Ovary (tissue), 7 donors: ENCODE measurements at regions not wholly inside any gene's neighbourhood (a gene's known extent, or its start where the extent isn't known, plus 50 kb on each side); places are given as distances from the start of the nearest gene placed in this dataset.

Experiments
- DNase-seq, 5 donors: peaks; one replicate each; pipeline ENCODE4 v3.0.0-alpha.2; 2019 to 2020
- H3K27ac ChIP-seq, 2 donors: fragments of 200-600 bp; one replicate each; pipeline versions ENCODE4 v1.5.1 to v1.8.0; 2019 to 2022
- H3K27me3 ChIP-seq: fragments of 200-600 bp; one replicate; pipeline ENCODE4 v1.8.0; 2022
- H3K36me3 ChIP-seq: fragments of 200-600 bp; sonication (generic); one replicate; pipeline ENCODE4 v1.5.1; 2019
- H3K4me1 ChIP-seq: one replicate; pipeline ENCODE4 v1.8.1; 2013; ENCODE audit warnings: mild to moderate bottlenecking, moderate library complexity; ENCODE audit not compliant: insufficient read depth
- H3K4me3 ChIP-seq: fragments of 200-600 bp; sonication (generic); one replicate; pipeline ENCODE4 v1.5.1; 2017
- H3K9me3 ChIP-seq, 2 donors: fragments of 200-600 bp in 1 of 2; sonication (generic) in 1 of 2; one replicate each; pipeline versions ENCODE4 v1.5.1 to v1.8.1; 2013 to 2019; ENCODE audit warnings: mild to moderate bottlenecking in 1 of 2, moderate library complexity in 1 of 2
- EP300 ChIP-seq: sonication (generic); formaldehyde crosslinking; IDR thresholded peaks from one replicate; pipeline ENCODE4 v1.6.1; 2017; ENCODE audit warnings: antibody characterized with exemption
- POLR2A ChIP-seq: fragments of 450-650 bp; IDR thresholded peaks from one replicate; pipeline ENCODE4 v1.6.1; 2017; ENCODE audit warnings: antibody characterized with exemption, mild to moderate bottlenecking, moderate library complexity
- WGBS, 3 donors: extraction: QIAGEN DNeasy Blood & Tissue Kit in 1 of 3; methylation state at CpG; one replicate each; pipeline versions ENCODE4 v1.1.5 to v1.1.7; 2013 to 2017; 5-methylcytosine and 5-hydroxymethylcytosine counted together
- intact Hi-C, 4 donors: fragments of 100-400 bp; cut with DNase I; formaldehyde crosslinking; loops; one replicate each; pipeline versions ENCODE4 v1.11.0 to v1.15.1; 2022 to 2023
- TF ChIP-seq, protein P1 (sequence below), 3 donors: fragments of 450-650 bp in 2 of 3; fragments of 200-600 bp in 1 of 3; IDR thresholded peaks; one replicate each; pipeline versions ENCODE4 v1.5.1 to v1.8.0; 2016 to 2022; ENCODE audit warnings: antibody characterized with exemption in 3 of 3, mild to moderate bottlenecking in 1 of 3
- donor health status: DM: no; HTN: no; CAD: no; lungs with moderate emphysema.
- donor health status: DM: no; HTN: no; CAD: no.
- donor health status: Bipolar disorder and iron deficiency.
- donor health status: DM: no; HTN: no; CAD: no.
- donor health status: DM: yes; HTN: yes; CAD: no.

DNA sequence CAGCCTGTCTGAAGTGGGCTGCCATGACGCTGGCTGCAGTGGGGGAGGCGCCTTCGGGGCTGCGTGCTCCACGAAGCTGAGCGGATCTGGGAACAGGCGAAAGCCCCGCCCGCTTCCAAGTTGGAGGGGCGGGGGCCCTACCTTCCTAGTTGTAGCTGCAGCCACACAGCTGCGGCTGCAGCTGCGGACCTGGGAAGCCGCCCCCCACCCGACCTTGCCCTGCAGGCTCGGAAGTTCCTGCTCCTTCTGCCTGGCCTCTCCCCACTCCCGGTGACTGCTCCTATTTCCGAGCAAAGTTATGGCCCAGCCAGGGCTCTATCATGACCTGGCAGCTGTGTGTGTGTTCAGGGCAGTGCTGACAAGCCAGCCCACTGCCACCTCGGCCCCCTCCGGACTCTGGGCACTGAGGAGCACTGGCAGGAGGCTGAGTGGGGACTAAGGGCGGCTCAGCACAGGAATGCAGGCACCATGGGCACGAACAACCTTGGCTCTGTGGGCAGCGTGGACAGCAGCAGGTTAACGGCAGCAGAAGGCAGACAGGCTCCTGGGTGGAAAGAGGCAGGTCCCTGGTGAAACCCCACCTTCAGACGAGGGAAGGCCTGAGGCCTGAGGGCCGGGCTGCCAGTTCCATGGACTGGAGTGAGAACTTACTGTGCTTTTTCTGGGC, 352.4 kb upstream of the TMCO5A start:
- WGBS, 3 donors = 90 to 94% (median 93%) methylated on average over 24 to 25 of the region's 25 CpGs
- no peak for DNase-seq
- Histone ChIP-seq H3K36me3 (no peaks in the 10 kb centered on the region), H3K4me1 (no peaks in the 10 kb centered on the region), H3K4me3 (no peak overlapping the region), H3K27ac (no peak overlapping the region), H3K9me3 (no peaks in the 10 kb centered on the region), H3K27me3 (no peaks in the 10 kb centered on the region)
- TF ChIP-seq, protein P1, sequence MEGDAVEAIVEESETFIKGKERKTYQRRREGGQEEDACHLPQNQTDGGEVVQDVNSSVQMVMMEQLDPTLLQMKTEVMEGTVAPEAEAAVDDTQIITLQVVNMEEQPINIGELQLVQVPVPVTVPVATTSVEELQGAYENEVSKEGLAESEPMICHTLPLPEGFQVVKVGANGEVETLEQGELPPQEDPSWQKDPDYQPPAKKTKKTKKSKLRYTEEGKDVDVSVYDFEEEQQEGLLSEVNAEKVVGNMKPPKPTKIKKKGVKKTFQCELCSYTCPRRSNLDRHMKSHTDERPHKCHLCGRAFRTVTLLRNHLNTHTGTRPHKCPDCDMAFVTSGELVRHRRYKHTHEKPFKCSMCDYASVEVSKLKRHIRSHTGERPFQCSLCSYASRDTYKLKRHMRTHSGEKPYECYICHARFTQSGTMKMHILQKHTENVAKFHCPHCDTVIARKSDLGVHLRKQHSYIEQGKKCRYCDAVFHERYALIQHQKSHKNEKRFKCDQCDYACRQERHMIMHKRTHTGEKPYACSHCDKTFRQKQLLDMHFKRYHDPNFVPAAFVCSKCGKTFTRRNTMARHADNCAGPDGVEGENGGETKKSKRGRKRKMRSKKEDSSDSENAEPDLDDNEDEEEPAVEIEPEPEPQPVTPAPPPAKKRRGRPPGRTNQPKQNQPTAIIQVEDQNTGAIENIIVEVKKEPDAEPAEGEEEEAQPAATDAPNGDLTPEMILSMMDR (IDR thresholded peaks at IDR 0.05) = no peak
- TF ChIP-seq POLR2A (no peak), EP300 (no peak)
- intact Hi-C loops = no loop called here

DNA sequence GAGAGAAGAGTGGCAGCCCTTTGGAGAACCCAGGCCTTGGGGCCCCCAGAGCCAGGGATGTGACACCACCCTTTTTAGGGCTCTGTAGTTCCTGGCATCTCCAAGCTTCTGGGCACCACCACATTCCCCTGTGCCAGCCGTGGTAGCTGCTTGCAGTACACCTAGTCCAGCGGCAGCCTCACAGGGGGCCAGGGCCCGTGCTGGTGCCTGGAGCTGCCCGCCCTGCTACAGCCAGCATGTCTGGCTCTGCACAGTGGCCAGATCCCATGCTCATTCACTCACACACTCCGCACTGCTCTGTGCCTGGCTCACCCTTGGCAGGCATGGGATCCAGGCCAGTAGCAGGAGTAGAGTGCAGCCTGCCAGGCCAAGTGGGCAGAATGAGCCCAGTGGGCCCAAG, 351.6 kb upstream of the TMCO5A start:
- no peak for DNase-seq
- no peak for TF ChIP-seq POLR2A
- no peak for TF ChIP-seq EP300
- TF ChIP-seq, protein P1 (IDR thresholded peaks at IDR 0.05) = no peak
- H3K9me3 ChIP-seq = no peaks in the 10 kb centered on the region
- intact Hi-C loops = no loop called here
- H3K4me1 ChIP-seq = no peaks in the 10 kb centered on the region
- H3K27ac ChIP-seq = no peak overlapping the region
- H3K36me3 ChIP-seq = no peaks in the 10 kb centered on the region
- H3K27me3 ChIP-seq = no peaks in the 10 kb centered on the region
- no peak overlapping the region for H3K4me3 ChIP-seq
- 93 to 100% (median 93%) methylated on average over 1 to 5 of the region's 5 CpGs for WGBS, 3 donors

DNA sequence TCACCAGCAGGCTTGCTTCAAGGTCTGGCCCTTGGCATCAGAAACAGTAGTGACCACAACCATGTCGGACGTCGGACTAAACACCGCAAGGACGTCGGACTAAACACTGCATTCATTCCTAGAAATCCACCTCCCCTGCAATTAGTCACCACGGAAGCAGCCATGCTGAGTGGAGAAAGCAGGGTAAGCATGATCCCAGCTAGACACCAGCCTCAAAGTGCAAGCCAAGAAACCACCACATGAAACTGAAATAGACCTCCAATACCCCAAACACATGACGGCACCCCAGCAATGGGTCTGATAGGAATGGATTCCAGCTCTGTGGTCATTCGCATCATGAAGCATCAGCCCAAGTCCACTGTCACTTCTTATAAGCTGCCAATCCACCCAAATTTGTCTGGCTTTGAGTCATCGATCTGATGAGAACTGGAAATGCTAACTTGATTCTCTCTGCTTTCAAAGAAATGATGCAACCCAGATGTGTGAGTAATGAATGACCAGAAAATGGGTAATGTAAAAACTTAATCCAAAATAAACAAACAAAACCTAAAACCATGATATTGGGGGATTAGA, 348.3 kb upstream of the TMCO5A start:
- no peaks in the 10 kb centered on the region for H3K4me1 ChIP-seq
- intact Hi-C loops = no loop called here
- no peaks in the 10 kb centered on the region for H3K36me3 ChIP-seq
- 81 to 92% (median 84%) methylated on average over 10 of the region's 10 CpGs for WGBS, 3 donors
- H3K4me3 ChIP-seq = no peak overlapping the region
- H3K27ac ChIP-seq = no peak overlapping the region
- no peak for DNase-seq
- TF ChIP-seq POLR2A = no peak
- TF ChIP-seq EP300 = no peak
- TF ChIP-seq, protein P1 (IDR thresholded peaks at IDR 0.05) = no peak
- H3K9me3 ChIP-seq = no peaks in the 10 kb centered on the region
- no peaks in the 10 kb centered on the region for H3K27me3 ChIP-seq

DNA sequence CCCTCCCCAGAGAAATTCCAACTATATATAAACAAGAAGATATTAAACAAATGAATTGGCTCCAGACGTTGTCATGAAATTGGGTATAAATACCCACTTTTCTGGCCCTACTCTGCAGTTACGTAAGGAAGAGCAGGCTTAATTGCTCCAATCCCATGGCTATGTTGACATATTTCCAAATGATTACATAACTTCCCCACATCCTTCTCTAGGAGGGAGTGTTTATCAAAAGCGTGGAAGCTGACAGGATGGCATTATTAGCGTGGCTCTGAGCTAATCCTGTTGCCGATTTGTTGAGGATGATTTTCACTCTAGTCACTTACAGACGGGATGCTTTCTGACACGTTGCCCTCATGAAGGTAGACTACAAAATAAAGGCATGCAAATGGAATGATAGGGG, 347.5 kb upstream of the TMCO5A start:
- Histone ChIP-seq H3K36me3 (no peaks in the 10 kb centered on the region), H3K27ac (no peak overlapping the region), H3K4me3 (no peak overlapping the region), H3K9me3 (no peaks in the 10 kb centered on the region), H3K27me3 (no peaks in the 10 kb centered on the region), H3K4me1 (no peaks in the 10 kb centered on the region)
- 48 to 53% (median 50%) methylated on average over 7 of the region's 7 CpGs for WGBS, 3 donors
- TF ChIP-seq POLR2A = no peak
- TF ChIP-seq, protein P1 (IDR thresholded peaks at IDR 0.05) = no peak
- TF ChIP-seq EP300 = no peak
- DNase-seq = no peak
- intact Hi-C loops = no loop called here
